B cell (primary cell): ENCODE measurements at regions not wholly inside any gene's neighbourhood (a gene's known extent, or its start where the extent isn't known, plus 50 kb on each side); places are given as distances from the start of the nearest gene placed in this dataset.

Source experiments
- ATAC-seq: fragments of 200-7000 bp; cut with Tn5 transposase; one replicate; pipeline ENCODE4 v1.10.0; 2021; ENCODE audit warnings: low read depth, mild to moderate bottlenecking, moderate number of reproducible peaks, moderate library complexity
- CTCF ChIA-PET: fragments of 350-600 bp; sonication (Branson Sonifier 250); formaldehyde crosslinking; loops from one replicate; lab custom pipeline; 2021; ENCODE audit warnings: antibody characterized with exemption, inconsistent platforms; lab: Charles Lee
- POLR2A ChIA-PET: fragments of 350-600 bp; sonication (Branson Sonifier 250); formaldehyde crosslinking; loops from one replicate; lab custom pipeline; 2021; ENCODE audit warnings: antibody characterized with exemption; lab: Charles Lee
- DNase-seq: peaks from one replicate; pipeline ENCODE4 v3.0.0; 2013
- H2AFZ ChIP-seq: 2 replicates; pipeline ENCODE4 v1.6.1; 2012; ENCODE audit warnings: mild to moderate bottlenecking, low read depth, low read length; ENCODE audit not compliant: insufficient read depth, poor library complexity, severe bottlenecking
- H3K27ac ChIP-seq, 2 donors: 1 replicate in 1 of 2; 2 replicates in 1 of 2; pipeline ENCODE4 v1.5.1; 2012 to 2013; ENCODE audit warnings: low read length in 2 of 2, mild to moderate bottlenecking in 2 of 2, moderate library complexity in 1 of 2
- H3K27me3 ChIP-seq, 4 experiments: fragments of 200-600 bp in 1 of 4; sonication (generic) in 1 of 4; replicated peaks in 1 of 4; 1 replicate in 2 of 4; 2 replicates in 2 of 4; pipeline versions ENCODE4 v1.6.1 to v1.7.0; 2013 to 2016; ENCODE audit warnings: low read length in 3 of 4, mild to moderate bottlenecking in 2 of 4, mixed read lengths in 1 of 4, moderate library complexity in 1 of 4; ENCODE audit not compliant: insufficient read depth in 4 of 4, control insufficient read depth in 3 of 4; ENCODE audit errors: control extremely low read depth in 1 of 4
- H3K36me3 ChIP-seq, 2 experiments: replicated peaks in 1 of 2; 1 replicate in 1 of 2; 2 replicates in 1 of 2; pipeline versions ENCODE4 v1.6.1 to v1.7.1; 2013; ENCODE audit warnings: low read length in 1 of 2; ENCODE audit not compliant: insufficient read depth in 2 of 2, control insufficient read depth in 1 of 2; ENCODE audit errors: control extremely low read depth in 1 of 2, extremely low read depth in 1 of 2
- H3K4me1 ChIP-seq, 2 donors: fragments of 200-600 bp in 1 of 2; sonication (generic) in 1 of 2; 1 replicate in 1 of 2; 2 replicates in 1 of 2; pipeline versions ENCODE4 v1.5.1 to v1.6.1; 2013 to 2017; ENCODE audit warnings: low read length in 2 of 2; ENCODE audit not compliant: control insufficient read depth in 2 of 2, insufficient read depth in 2 of 2
- H3K4me2 ChIP-seq: replicated peaks from 2 replicates; pipeline ENCODE3; 2012; ENCODE audit warnings: mild to moderate bottlenecking, low read depth, low read length; ENCODE audit not compliant: poor library complexity, severe bottlenecking
- H3K4me3 ChIP-seq, 5 experiments: fragments of 200-600 bp in 1 of 5; sonication (generic) in 1 of 5; 1 replicate in 3 of 5; 2 replicates in 2 of 5; pipeline versions ENCODE4 v1.5.1 to v1.7.0; 2011 to 2016; ENCODE audit warnings: low read length in 4 of 5, mild to moderate bottlenecking in 4 of 5, low read depth in 2 of 5, control low read depth in 1 of 5, moderate library complexity in 1 of 5; ENCODE audit not compliant: insufficient read depth in 1 of 5; ENCODE audit errors: control extremely low read depth in 1 of 5, extremely low read depth in 1 of 5
- H3K79me2 ChIP-seq: fragments of 200-600 bp; sonication (generic); one replicate; pipeline ENCODE4 v1.6.0; 2016; ENCODE audit warnings: low read length; ENCODE audit not compliant: control insufficient read depth, insufficient read depth
- H3K9ac ChIP-seq: fragments of 200-600 bp; sonication (generic); 2 replicates; pipeline ENCODE4 v1.6.1; 2017; ENCODE audit warnings: mild to moderate bottlenecking, low read length, moderate library complexity
- H3K9me3 ChIP-seq, 3 donors: one replicate each; pipeline versions ENCODE4 v1.6.1 to v1.7.1; 2013; ENCODE audit warnings: low read length in 2 of 3; ENCODE audit not compliant: control insufficient read depth in 2 of 3, insufficient read depth in 1 of 3; ENCODE audit errors: control extremely low read depth in 1 of 3
- H4K20me1 ChIP-seq: 2 replicates; pipeline ENCODE4 v1.6.0; 2012; ENCODE audit warnings: mild to moderate bottlenecking, low read length; ENCODE audit not compliant: insufficient read depth, control insufficient read depth, poor library complexity, severe bottlenecking
- H3K27ac Mint-ChIP-seq: one replicate; pipeline ENCODE4 v1.8.0; 2021; ENCODE audit warnings: mixed read lengths
- H3K27me3 Mint-ChIP-seq: one replicate; pipeline ENCODE4 v1.8.0; 2021; ENCODE audit warnings: mixed read lengths
- H3K4me1 Mint-ChIP-seq: one replicate; pipeline ENCODE4 v1.8.0; 2021; ENCODE audit warnings: mixed read lengths
- H3K4me3 Mint-ChIP-seq: one replicate; pipeline ENCODE4 v1.8.0; 2021; ENCODE audit warnings: mixed read lengths
- H3K9me3 Mint-ChIP-seq: one replicate; pipeline ENCODE4 v1.8.0; 2022; ENCODE audit warnings: mixed read lengths; ENCODE audit not compliant: insufficient read depth
- CTCF ChIP-seq: fragments of 200-600 bp; IDR thresholded peaks from one replicate; pipeline ENCODE4 v1.8.0; 2022; ENCODE audit warnings: antibody characterized with exemption, mild to moderate bottlenecking
- EZH2 ChIP-seq: IDR thresholded peaks from 2 replicates; pipeline ENCODE4 v1.6.1; 2012; ENCODE audit warnings: borderline replicate concordance, low read depth, mild to moderate bottlenecking, moderate library complexity, low read length; ENCODE audit not compliant: insufficient read depth, poor library complexity, severe bottlenecking
- whole genome bisulfite sequencing: methylation state at CpG from one replicate; pipeline ENCODE4 v1.1.5; 2013; ENCODE audit warnings: missing lambda C conversion rate; ENCODE audit not compliant: insufficient coverage; 5-methylcytosine and 5-hydroxymethylcytosine counted together
- intact Hi-C: fragments of 100-400 bp; cut with micrococcal nuclease; formaldehyde crosslinking; loops from one replicate; pipeline ENCODE4 v1.10.0; 2022

- TF ChIP-seq CTCF = no peak
- ATAC-seq (no peak), DNase-seq (no peak)
- intact Hi-C loops = no loop called here
- no peak overlapping the region for H3K4me2 ChIP-seq
- H3K36me3 ChIP-seq = no peaks in the 10 kb centered on the region
- 72% methylated on average over 2 of the region's 4 CpGs for WGBS
- ChIA-PET POLR2A (no interaction called here), CTCF (no interaction called here)
- H3K79me2 ChIP-seq = no peaks in the 10 kb centered on the region
- Mint-ChIP-seq H3K4me1 (no peaks in the 10 kb centered on the region), H3K27me3 (no peaks in the 10 kb centered on the region), H3K27ac (no peak overlapping the region), H3K4me3 (no peak overlapping the region), H3K9me3 (peaks cover 3% of the 10 kb centered on the region)
- no peak overlapping the region for H3K27ac ChIP-seq
- H2AFZ ChIP-seq = no peak overlapping the region
- peaks cover 0 to 5% (median 0%) of the 10 kb centered on the region in 3 donors for H3K9me3 ChIP-seq
- H3K9ac ChIP-seq = no peak overlapping the region
- no peaks in the 10 kb centered on the region for H3K27me3 ChIP-seq
- H3K4me1 ChIP-seq = no peaks in the 10 kb centered on the region
- no peak overlapping the region for H3K4me3 ChIP-seq
- no peaks in the 10 kb centered on the region for H4K20me1 ChIP-seq
Observed at GRCh38 chr15:95160316-95160715, 929.0 kb downstream of the MCTP2 start.

GRCh38 chr15:95162069-95162468 lies 930.7 kb downstream of the MCTP2 start:
- peaks cover 0 to 5% (median 0%) of the 10 kb centered on the region in 3 donors for H3K9me3 ChIP-seq
- H3K79me2 ChIP-seq = no peaks in the 10 kb centered on the region
- no peak overlapping the region for H3K4me3 Mint-ChIP-seq
- no peaks in the 10 kb centered on the region for H3K36me3 ChIP-seq
- H4K20me1 ChIP-seq = no peaks in the 10 kb centered on the region
- intact Hi-C loops = no loop called here
- no peaks in the 10 kb centered on the region for H3K27me3 ChIP-seq
- H3K27me3 Mint-ChIP-seq = no peaks in the 10 kb centered on the region
- no peak for DNase-seq
- ChIA-PET CTCF (no interaction called here), POLR2A (no interaction called here)
- H3K27ac ChIP-seq = no peak overlapping the region
- H3K9me3 Mint-ChIP-seq = peaks cover under 1% of the 10 kb centered on the region
- no peak overlapping the region for H3K27ac Mint-ChIP-seq
- TF ChIP-seq EZH2 (no peak), CTCF (no peak)
- no peak for ATAC-seq
- H3K4me1 Mint-ChIP-seq = no peaks in the 10 kb centered on the region
- WGBS = 40% methylated on average over 1 of the region's 3 CpGs
- no peak overlapping the region for H3K4me2 ChIP-seq
- no peak overlapping the region for H3K4me3 ChIP-seq
- H2AFZ ChIP-seq = no peak overlapping the region
- no peaks in the 10 kb centered on the region for H3K4me1 ChIP-seq
- no peak overlapping the region for H3K9ac ChIP-seq
